ENCODE measurements at regions not wholly inside any gene's neighbourhood (a gene's known extent, or its start where the extent isn't known, plus 50 kb on each side); places are given as distances from the start of the nearest gene placed in this dataset.

DNA sequence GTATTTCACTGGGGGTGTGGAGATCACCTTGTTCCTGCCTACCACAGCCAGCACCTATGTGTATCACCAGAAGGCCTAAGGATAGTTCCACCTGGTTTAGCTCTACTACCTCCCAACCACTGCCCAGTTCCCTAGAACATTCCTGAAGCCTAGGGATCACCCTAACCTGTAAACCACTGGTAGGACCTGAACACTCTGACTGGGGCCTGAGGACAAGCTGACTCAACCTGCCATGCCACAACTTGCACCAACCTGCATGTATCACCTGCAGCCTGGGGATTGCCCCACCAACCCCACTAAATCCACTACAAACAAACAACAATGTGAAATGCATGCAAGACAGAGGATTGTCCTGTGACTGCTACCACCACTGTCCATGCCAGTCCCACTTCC is 128.1 kb downstream of the KIF2B start:
- no TSS peak for BruUV-seq (replicated peaks)
- Histone ChIP-seq H3K9ac (ENCODE audit: control insufficient read depth, insufficient read depth, low read length) (no peak overlapping the region), H3K9me3 (replicated peaks; ENCODE audit: control insufficient read depth, insufficient read depth, low read length) (no peaks in the 10 kb centered on the region; the same call in 2 of the 3 replicates), H3K27me3 (replicated peaks in 1 of 2; ENCODE audit: control insufficient read depth in 2 of 2, insufficient read depth in 2 of 2, low read length in 1 of 2) (no peaks in the 10 kb centered on the region), H3K79me2 (ENCODE audit: control insufficient read depth, insufficient read depth, low read length) (no peaks in the 10 kb centered on the region), H3K27ac (ENCODE audit: control insufficient read depth, insufficient read depth) (no peak overlapping the region), H3K4me1 (ENCODE audit: control insufficient read depth, insufficient read depth, low read length) (no peaks in the 10 kb centered on the region), H2AFZ (ENCODE audit: control insufficient read depth, low read depth, low read length) (no peak overlapping the region), H3K4me3 (no peak overlapping the region), H4K20me1 (ENCODE audit: control insufficient read depth, insufficient read depth) (no peaks in the 10 kb centered on the region), H3K4me2 (ENCODE audit: control insufficient read depth, insufficient read depth) (no peak overlapping the region), H3K36me3 (ENCODE audit: control insufficient read depth in 2 of 2, insufficient read depth in 2 of 2, low read length in 1 of 2) (no peaks in the 10 kb centered on the region)
- ATAC-seq = no peak
- ChIA-PET CTCF (no interaction called here), POLR2A (no interaction called here), SMC1A (ENCODE audit: uncharacterized antibody, unreplicated experiment) (no interaction called here), RAD21 (ENCODE audit: unreplicated experiment) (no interaction called here)
- FAIRE-seq = no peak
- in situ Hi-C loops (cut with MboI) = no loop called here
- no peak for DNase-seq (ENCODE audit: low read depth, low spot score)
- intact Hi-C loops (cut with micrococcal nuclease; ENCODE audit: unreplicated experiment) = no loop called here
- no peak for TF ChIP-seq RCOR1 (conservative IDR thresholded peaks at IDR 0.05; ENCODE audit: low read depth, low read length)
- no peak for TF ChIP-seq MYC (IDR thresholded peaks at IDR 0.05; ENCODE audit: insufficient read depth, insufficient read length, insufficient replicate concordance, low read length, severe bottlenecking)
- TF ChIP-seq CHD2 (IDR thresholded peaks at IDR 0.05; ENCODE audit: borderline replicate concordance, low read depth, low read length) = no peak
- no peak for TF ChIP-seq CEBPB (IDR thresholded peaks at IDR 0.05; ENCODE audit: borderline replicate concordance in 1 of 2, low read depth in 2 of 2, low read length in 2 of 2)
- TF ChIP-seq IKZF2 (IDR thresholded peaks at IDR 0.05) = no peak
- TF ChIP-seq CBX3 (IDR thresholded peaks at IDR 0.05; ENCODE audit: borderline replicate concordance, low read depth) = no peak
- no peak for TF ChIP-seq HDAC6 (IDR thresholded peaks at IDR 0.05; ENCODE audit: unreplicated experiment)
- TF ChIP-seq SP1 (IDR thresholded peaks at IDR 0.05; ENCODE audit: low read depth, low read length) = no peak
- no peak for TF ChIP-seq TCF3 (IDR thresholded peaks at IDR 0.05; ENCODE audit: borderline replicate concordance, insufficient read depth, low read depth, low read length)
- no peak for TF ChIP-seq MTA3 (IDR thresholded peaks at IDR 0.05; ENCODE audit: borderline replicate concordance, low read length)
- TF ChIP-seq, protein P1, sequence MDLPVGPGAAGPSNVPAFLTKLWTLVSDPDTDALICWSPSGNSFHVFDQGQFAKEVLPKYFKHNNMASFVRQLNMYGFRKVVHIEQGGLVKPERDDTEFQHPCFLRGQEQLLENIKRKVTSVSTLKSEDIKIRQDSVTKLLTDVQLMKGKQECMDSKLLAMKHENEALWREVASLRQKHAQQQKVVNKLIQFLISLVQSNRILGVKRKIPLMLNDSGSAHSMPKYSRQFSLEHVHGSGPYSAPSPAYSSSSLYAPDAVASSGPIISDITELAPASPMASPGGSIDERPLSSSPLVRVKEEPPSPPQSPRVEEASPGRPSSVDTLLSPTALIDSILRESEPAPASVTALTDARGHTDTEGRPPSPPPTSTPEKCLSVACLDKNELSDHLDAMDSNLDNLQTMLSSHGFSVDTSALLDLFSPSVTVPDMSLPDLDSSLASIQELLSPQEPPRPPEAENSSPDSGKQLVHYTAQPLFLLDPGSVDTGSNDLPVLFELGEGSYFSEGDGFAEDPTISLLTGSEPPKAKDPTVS (IDR thresholded peaks at IDR 0.05; ENCODE audit: low read depth, low read length) = no peak
- TF ChIP-seq EED (IDR thresholded peaks at IDR 0.05; ENCODE audit: low read depth) = no peak
- TF ChIP-seq RUNX3 (IDR thresholded peaks at IDR 0.05; ENCODE audit: low read length) = no peak
- no peak for TF ChIP-seq ZBTB40 (IDR thresholded peaks at IDR 0.05; ENCODE audit: borderline replicate concordance)
- no peak for TF ChIP-seq IRF5 (IDR thresholded peaks at IDR 0.05; ENCODE audit: borderline replicate concordance)

Data from GM12878 (cell line).